MCF 10A (cell line): ENCODE measurements at regions not wholly inside any gene's neighbourhood (a gene's known extent, or its start where the extent isn't known, plus 50 kb on each side); places are given as distances from the start of the nearest gene placed in this dataset.

Experiments used
- BruUV-seq: library from RNA; stranded (reverse); fragments of 400-500 nt; replicated peaks from 2 replicates; lab custom pipeline; 2021; lab: Mats Ljungman, UMichigan
- CTCF ChIA-PET: fragments of 300-600 bp; sonication (Branson Sonifier 250); formaldehyde crosslinking; extraction: SDS; loops from one replicate; lab custom pipeline; 2021; ENCODE audit warnings: antibody characterized with exemption, inconsistent platforms; lab: Yijun Ruan, JAX
- POLR2A ChIA-PET: fragments of 300-600, 350-650 bp; sonication (Branson Sonifier 250); formaldehyde crosslinking; extraction: SDS; loops from one replicate; lab custom pipeline; 2020; ENCODE audit warnings: antibody characterized with exemption, inconsistent platforms; lab: Yijun Ruan, JAX
- DNase-seq: peaks from one replicate; pipeline ENCODE4 v3.0.0-alpha.2; 2018; ENCODE audit not compliant: unreplicated experiment
- H3K27ac Mint-ChIP-seq: one replicate; pipeline ENCODE4 v1.8.0; 2022; ENCODE audit warnings: mild to moderate bottlenecking, low read depth, mixed read lengths; ENCODE audit not compliant: unreplicated experiment
- H3K27me3 Mint-ChIP-seq: one replicate; pipeline ENCODE4 v1.8.0; 2022; ENCODE audit warnings: mixed read lengths; ENCODE audit not compliant: insufficient read depth, unreplicated experiment
- H3K36me3 Mint-ChIP-seq: one replicate; pipeline ENCODE4 v1.8.0; 2022; ENCODE audit warnings: mild to moderate bottlenecking, moderate library complexity, mixed read lengths; ENCODE audit not compliant: insufficient read depth, unreplicated experiment
- H3K4me1 Mint-ChIP-seq: one replicate; pipeline ENCODE4 v1.8.0; 2022; ENCODE audit warnings: mixed read lengths; ENCODE audit not compliant: insufficient read depth, unreplicated experiment
- H3K4me3 Mint-ChIP-seq: one replicate; pipeline ENCODE4 v1.8.0; 2022; ENCODE audit warnings: mild to moderate bottlenecking, moderate library complexity, mixed read lengths; ENCODE audit not compliant: unreplicated experiment
- H3K9me3 Mint-ChIP-seq: one replicate; pipeline ENCODE4 v1.8.0; 2022; ENCODE audit warnings: mixed read lengths; ENCODE audit not compliant: unreplicated experiment
- CTCF ChIP-seq: fragments of 200-600 bp; IDR thresholded peaks from one replicate; pipeline ENCODE4 v1.8.0; 2022; ENCODE audit warnings: antibody characterized with exemption, mild to moderate bottlenecking; ENCODE audit not compliant: unreplicated experiment
- intact Hi-C: fragments of 100-400 bp; cut with micrococcal nuclease; formaldehyde crosslinking; loops from 2 replicates; pipeline ENCODE4 v1.14.1; 2022

DNA sequence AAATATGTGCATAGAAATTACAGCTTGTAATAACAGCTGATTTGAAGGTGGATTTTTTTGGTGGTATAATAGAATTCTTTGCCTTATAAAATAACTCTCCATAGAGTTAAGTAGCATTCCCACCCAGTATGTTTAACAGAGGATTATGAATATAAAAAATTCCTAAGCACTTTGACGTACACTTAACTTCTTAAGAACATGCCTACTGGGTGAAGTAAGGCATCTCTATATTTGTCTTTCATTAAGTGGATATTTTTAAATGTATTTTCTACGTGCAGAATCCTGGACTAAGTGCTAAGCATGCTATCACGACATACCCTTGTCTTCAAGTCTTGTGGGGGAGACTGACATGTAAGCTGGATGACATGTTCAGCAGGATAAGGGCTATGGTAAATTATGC lies 217.7 kb upstream of the BMPER start:
- H3K27me3 Mint-ChIP-seq = no peaks in the 10 kb centered on the region
- peaks cover 8% of the 10 kb centered on the region for H3K9me3 Mint-ChIP-seq
- BruUV-seq = no TSS peak
- POLR2A ChIA-PET = no interaction called here
- no peak for TF ChIP-seq CTCF
- H3K4me3 Mint-ChIP-seq = no peak overlapping the region
- no peak for DNase-seq
- CTCF ChIA-PET = interaction anchor here (0.6 to 2.6 kb wide), 2 partner anchors 245 to 1846 kb away, joined by 3 to 7 read pairs; no protein-coding TSS in a partner anchor
- no peak overlapping the region for H3K27ac Mint-ChIP-seq
- intact Hi-C loops = no loop called here
- H3K36me3 Mint-ChIP-seq = no peaks in the 10 kb centered on the region
- H3K4me1 Mint-ChIP-seq = peaks cover 2% of the 10 kb centered on the region

DNA sequence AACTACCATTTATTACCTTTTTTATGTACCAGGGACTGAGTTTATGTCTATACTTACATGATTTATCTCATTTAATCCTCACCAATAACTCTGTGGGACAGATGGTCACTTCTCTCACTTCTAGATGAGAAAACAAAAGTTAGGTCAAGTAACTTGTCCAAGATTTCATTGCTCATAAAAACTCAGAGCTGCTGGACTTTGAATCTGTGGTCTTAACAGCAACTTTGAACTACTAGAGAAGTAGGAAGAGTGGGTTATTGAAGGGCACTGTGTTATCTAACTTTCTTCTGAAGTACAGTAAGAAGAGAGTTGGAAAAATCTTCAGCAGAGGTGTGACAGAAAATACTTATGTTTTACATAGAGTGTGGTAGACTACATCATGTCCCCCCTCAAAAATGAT lies 214.2 kb upstream of the BMPER start:
- DNase-seq = no peak
- no peaks in the 10 kb centered on the region for H3K27me3 Mint-ChIP-seq
- intact Hi-C loops = no loop called here
- H3K4me1 Mint-ChIP-seq = peaks cover 9% of the 10 kb centered on the region
- no peak overlapping the region for H3K27ac Mint-ChIP-seq
- ChIA-PET POLR2A (no interaction called here), CTCF (interaction anchor here (0.6 to 1.6 kb wide), 2 partner anchors 9 to 1019 kb away, joined by 3 to 6 read pairs; no protein-coding TSS in a partner anchor)
- H3K9me3 Mint-ChIP-seq = peaks cover 8% of the 10 kb centered on the region
- no TSS peak for BruUV-seq
- H3K36me3 Mint-ChIP-seq = no peaks in the 10 kb centered on the region
- no peak for TF ChIP-seq CTCF
- H3K4me3 Mint-ChIP-seq = no peak overlapping the region

DNA sequence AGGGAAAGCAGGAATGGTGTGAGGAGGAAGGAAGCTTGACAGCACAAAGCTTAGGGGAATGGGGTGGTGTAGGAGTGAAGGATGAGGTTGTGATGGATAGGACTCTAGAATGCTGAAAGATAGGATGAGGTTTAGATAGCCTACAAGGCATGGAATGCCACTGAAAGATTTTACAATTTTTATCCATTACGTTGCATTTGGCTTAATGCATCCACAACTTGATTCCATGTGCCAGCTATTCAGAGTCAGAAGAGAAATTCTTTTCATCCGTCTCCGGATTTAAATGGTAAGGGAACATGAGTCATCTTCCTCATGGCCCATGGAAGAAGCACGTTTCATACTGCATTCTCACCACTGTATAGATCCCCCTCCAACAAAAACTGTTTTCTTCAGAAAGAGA lies 212.4 kb upstream of the BMPER start:
- intact Hi-C loops = no loop called here
- H3K4me1 Mint-ChIP-seq = peaks cover 9% of the 10 kb centered on the region
- H3K27ac Mint-ChIP-seq = no peak overlapping the region
- H3K36me3 Mint-ChIP-seq = no peaks in the 10 kb centered on the region
- peak; percentile 35 for DNase-seq
- no peak overlapping the region for H3K4me3 Mint-ChIP-seq
- no TSS peak for BruUV-seq
- H3K9me3 Mint-ChIP-seq = peaks cover 8% of the 10 kb centered on the region
- H3K27me3 Mint-ChIP-seq = no peaks in the 10 kb centered on the region
- TF ChIP-seq CTCF = no peak
- ChIA-PET CTCF (interaction anchor here (0.6 to 2.3 kb wide), 4 partner anchors 19 to 240 kb away, joined by 3 to 8 read pairs (median 4); no protein-coding TSS in a partner anchor), POLR2A (no interaction called here)

DNA sequence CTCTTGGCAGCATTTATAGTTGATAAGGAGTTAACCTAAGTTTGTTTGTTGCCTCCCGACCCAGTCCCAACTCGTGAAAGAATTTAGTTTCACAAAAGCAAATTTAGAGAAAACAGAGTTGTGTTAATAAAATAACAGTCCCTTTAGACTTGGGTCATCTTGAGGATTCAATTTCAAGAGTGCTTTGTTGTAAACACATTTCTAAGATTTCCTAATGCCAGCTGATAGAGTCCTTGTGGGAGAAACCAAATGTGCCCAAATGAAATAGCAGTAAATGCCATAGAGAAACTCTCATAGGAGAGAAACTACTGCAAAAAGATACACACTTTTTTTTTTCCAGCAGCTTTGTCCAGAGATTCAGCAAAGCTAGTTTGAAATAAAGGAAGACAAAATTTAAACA lies 211.3 kb upstream of the BMPER start:
- ChIA-PET CTCF (interaction anchor here (2.3 kb wide), 1 partner anchor 22 kb away, joined by 8 read pairs; no protein-coding TSS in a partner anchor), POLR2A (no interaction called here)
- intact Hi-C loops = no loop called here
- Mint-ChIP-seq H3K27me3 (no peaks in the 10 kb centered on the region), H3K4me1 (peaks cover 9% of the 10 kb centered on the region), H3K36me3 (no peaks in the 10 kb centered on the region), H3K9me3 (peaks cover 8% of the 10 kb centered on the region), H3K27ac (no peak overlapping the region), H3K4me3 (no peak overlapping the region)
- BruUV-seq = no TSS peak
- no peak for DNase-seq
- no peak for TF ChIP-seq CTCF
